Left lung (tissue), 4 donors: ENCODE measurements at regions not wholly inside any gene's neighbourhood (a gene's known extent, or its start where the extent isn't known, plus 50 kb on each side); places are given as distances from the start of the nearest gene placed in this dataset.

Experiments
- ATAC-seq: fragments of 200-7000 bp; cut with Tn5 transposase; one replicate; pipeline ENCODE4 v1.9.1; 2020; ENCODE audit warnings: moderate library complexity
- DNase-seq, 4 donors: peaks; one replicate each; pipeline ENCODE4 v3.0.0-alpha.2; 2013 to 2020
- H3K27ac ChIP-seq, 2 donors: fragments of 200-600 bp; sonication (generic) in 1 of 2; one replicate each; pipeline versions ENCODE4 v1.5.0 to v1.8.0; 2020 to 2021
- H3K27me3 ChIP-seq, 2 donors: fragments of 200-600 bp; sonication (generic) in 1 of 2; one replicate each; pipeline versions ENCODE4 v1.5.0 to v1.8.0; 2020 to 2021
- H3K36me3 ChIP-seq, 2 donors: fragments of 200-600 bp; sonication (generic) in 1 of 2; one replicate each; pipeline versions ENCODE4 v1.5.0 to v1.8.0; 2020 to 2021
- H3K4me1 ChIP-seq, 2 donors: fragments of 200-600 bp; one replicate each; pipeline ENCODE4 v1.8.0; 2021
- H3K4me3 ChIP-seq, 2 donors: fragments of 200-600 bp; sonication (generic) in 1 of 2; one replicate each; pipeline versions ENCODE4 v1.5.0 to v1.8.0; 2020 to 2021; ENCODE audit warnings: mild to moderate bottlenecking in 1 of 2
- H3K9me3 ChIP-seq, 2 donors: fragments of 200-600 bp; sonication (generic) in 1 of 2; one replicate each; pipeline versions ENCODE4 v1.5.0 to v1.8.0; 2020 to 2021
- intact Hi-C, 2 donors: fragments of 100-400 bp; cut with DNase I; formaldehyde crosslinking; loops; one replicate each; pipeline versions ENCODE4 v1.11.2 to v1.14.2; 2022
- TF ChIP-seq, protein P1 (sequence below), 2 donors: fragments of 200-600 bp; sonication (generic) in 1 of 2; IDR thresholded peaks; one replicate each; pipeline versions ENCODE4 v1.5.0 to v1.8.0; 2021; ENCODE audit warnings: antibody characterized with exemption in 2 of 2
- donor health status: DM: no; HTN: yes; CAD: no.
- donor health status: DM: no; HTN: no; CAD: no.

DNA sequence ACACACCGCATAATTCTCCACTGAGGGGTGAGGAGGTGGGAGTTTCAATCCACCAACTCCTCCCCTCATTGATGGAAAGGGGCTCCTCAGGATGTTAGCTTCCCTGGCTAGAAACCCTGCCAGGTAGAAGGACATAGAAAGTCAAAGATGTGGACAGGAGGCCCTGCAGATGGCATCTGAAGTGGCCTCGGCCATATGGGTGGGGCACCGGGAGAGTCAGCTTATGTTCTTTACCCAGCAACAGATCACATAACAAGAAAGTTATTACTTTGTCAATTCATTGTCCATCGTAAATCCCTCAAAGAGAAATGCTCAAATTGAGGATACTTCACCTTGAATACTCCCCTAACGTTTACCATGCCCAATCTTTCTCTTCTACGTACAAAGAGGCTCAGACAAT is 97.3 kb upstream of the ARHGEF3 start:
- Histone ChIP-seq H3K4me1 (no peaks in the 10 kb centered on the region), H3K36me3 (no peaks in the 10 kb centered on the region), H3K9me3 (no peaks in the 10 kb centered on the region), H3K27me3 (no peaks in the 10 kb centered on the region), H3K4me3 (no peak overlapping the region), H3K27ac (peak overlapping the region in 1 of 2 donors; percentile 6)
- TF ChIP-seq, protein P1, sequence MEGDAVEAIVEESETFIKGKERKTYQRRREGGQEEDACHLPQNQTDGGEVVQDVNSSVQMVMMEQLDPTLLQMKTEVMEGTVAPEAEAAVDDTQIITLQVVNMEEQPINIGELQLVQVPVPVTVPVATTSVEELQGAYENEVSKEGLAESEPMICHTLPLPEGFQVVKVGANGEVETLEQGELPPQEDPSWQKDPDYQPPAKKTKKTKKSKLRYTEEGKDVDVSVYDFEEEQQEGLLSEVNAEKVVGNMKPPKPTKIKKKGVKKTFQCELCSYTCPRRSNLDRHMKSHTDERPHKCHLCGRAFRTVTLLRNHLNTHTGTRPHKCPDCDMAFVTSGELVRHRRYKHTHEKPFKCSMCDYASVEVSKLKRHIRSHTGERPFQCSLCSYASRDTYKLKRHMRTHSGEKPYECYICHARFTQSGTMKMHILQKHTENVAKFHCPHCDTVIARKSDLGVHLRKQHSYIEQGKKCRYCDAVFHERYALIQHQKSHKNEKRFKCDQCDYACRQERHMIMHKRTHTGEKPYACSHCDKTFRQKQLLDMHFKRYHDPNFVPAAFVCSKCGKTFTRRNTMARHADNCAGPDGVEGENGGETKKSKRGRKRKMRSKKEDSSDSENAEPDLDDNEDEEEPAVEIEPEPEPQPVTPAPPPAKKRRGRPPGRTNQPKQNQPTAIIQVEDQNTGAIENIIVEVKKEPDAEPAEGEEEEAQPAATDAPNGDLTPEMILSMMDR (IDR thresholded peaks at IDR 0.05), result no peak
- DNase-seq (no peak), ATAC-seq (no peak)
- intact Hi-C loops, result no loop called here

DNA sequence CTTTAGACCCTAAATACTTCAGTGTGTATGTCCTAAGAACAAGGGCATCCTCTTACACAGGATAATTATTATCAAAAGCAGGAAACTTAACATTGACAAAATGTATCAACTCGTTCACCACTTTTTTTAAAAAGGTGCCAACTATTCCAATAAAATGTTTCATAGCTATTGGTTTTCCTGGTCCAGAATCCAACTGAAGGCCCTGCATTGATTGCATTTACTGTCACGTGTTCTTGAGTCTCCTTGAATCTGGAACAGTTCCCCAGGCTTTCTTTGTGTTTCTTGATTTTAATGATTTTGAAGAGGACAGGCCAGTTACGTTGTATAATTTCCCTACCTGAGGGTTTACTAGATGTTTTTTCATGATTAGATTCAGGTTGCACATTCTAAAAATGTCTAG is 94.6 kb upstream of the ARHGEF3 start:
- TF ChIP-seq, protein P1 (IDR thresholded peaks at IDR 0.05), result no peak
- no peaks in the 10 kb centered on the region for H3K9me3 ChIP-seq
- no peak for ATAC-seq
- intact Hi-C loops, result no loop called here
- no peaks in the 10 kb centered on the region for H3K4me1 ChIP-seq
- no peak for DNase-seq
- H3K27ac ChIP-seq, result no peak overlapping the region
- no peaks in the 10 kb centered on the region for H3K36me3 ChIP-seq
- no peaks in the 10 kb centered on the region for H3K27me3 ChIP-seq
- H3K4me3 ChIP-seq, result no peak overlapping the region

DNA sequence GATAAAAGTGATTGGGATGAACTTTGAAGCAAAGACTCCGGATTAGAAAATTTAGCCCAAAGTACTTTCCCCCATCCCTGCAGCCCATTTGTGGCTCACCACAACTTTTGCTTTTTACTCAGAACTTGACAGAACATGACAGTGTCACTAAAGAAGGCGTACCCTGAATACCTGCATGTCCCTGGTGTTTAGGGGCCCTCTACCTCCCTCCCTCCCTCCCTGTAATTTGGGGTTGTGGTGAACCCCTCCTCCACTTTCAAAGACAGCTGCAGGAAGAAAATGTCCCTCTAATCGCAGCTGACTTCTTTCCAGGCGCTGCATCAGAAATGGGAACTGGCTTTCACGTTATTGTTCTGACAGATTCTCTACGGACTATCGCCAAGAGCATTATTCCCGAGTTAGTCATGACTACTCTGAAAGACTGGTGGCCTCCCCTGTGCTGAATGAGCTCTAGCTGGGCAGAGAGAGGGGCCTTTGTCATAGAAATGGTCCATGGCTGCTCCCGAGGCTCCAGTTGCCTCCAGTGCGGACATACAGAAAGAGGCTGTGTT is 93.2 kb upstream of the ARHGEF3 start:
- intact Hi-C loops, result no loop called here
- DNase-seq (no peak), ATAC-seq (peak; percentile 35)
- no peaks in the 10 kb centered on the region for H3K9me3 ChIP-seq
- H3K27me3 ChIP-seq, result no peaks in the 10 kb centered on the region
- no peaks in the 10 kb centered on the region for H3K36me3 ChIP-seq
- no peak overlapping the region for H3K4me3 ChIP-seq
- no peaks in the 10 kb centered on the region for H3K4me1 ChIP-seq
- TF ChIP-seq, protein P1 (IDR thresholded peaks at IDR 0.05), result no peak
- H3K27ac ChIP-seq, result no peak overlapping the region

DNA sequence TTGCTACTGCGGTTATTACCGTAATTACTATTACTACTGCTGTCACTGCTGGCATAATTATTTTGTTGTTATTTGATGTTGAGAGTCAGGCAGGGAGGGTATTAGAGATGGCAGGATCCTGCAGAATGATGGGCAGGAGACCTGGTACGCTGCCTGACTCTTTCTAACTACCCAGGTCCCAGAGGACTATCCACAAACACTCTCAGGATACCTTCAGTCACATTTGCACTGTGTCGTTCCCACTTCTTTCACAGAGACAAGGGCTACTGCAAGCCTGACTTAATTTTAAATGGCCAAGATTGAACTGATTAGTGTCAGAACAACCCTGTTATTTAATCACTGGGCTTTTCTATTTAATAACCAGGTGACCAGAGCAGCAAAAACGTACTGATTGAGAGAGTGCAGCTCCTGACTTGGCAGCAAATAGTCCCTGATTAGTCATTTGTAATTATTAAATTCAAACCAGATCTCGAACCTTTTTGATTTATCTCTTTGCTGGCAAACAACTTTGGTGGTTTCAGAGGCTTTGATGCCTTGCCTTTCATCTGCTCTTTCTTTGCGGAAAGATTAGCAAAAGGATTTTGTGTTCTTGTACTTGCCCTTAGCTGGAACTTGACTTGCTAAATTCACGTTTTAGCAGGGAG is 88.8 kb upstream of the ARHGEF3 start:
- Histone ChIP-seq H3K4me1 (peaks cover 0 to 10% of the 10 kb centered on the region in 2 donors), H3K27me3 (no peaks in the 10 kb centered on the region), H3K4me3 (no peak overlapping the region), H3K27ac (no peak overlapping the region), H3K9me3 (no peaks in the 10 kb centered on the region), H3K36me3 (no peaks in the 10 kb centered on the region)
- DNase-seq (no peak), ATAC-seq (no peak)
- intact Hi-C loops, result no loop called here
- TF ChIP-seq, protein P1 (IDR thresholded peaks at IDR 0.05), result no peak

DNA sequence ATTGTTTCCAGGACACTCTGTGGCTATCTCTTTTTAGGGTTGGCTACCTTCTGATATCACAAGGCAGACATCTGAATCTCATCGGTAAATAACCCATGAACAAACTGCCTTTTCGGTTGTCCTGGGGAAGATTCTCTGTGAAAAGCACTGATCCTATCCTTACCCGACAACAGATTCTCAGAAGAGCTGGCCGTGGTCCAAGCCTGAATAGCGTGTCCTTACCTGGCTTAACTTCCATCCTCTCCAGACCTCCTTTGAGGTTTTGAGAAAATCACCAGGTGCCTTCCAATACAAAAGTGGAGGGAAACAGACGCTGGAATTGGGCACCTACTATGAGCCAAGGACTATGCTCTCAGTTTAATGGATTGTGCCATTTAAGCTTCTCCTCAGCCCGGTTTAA is 87.4 kb upstream of the ARHGEF3 start:
- Histone ChIP-seq H3K4me1 (peaks cover 0 to 10% of the 10 kb centered on the region in 2 donors), H3K36me3 (no peaks in the 10 kb centered on the region), H3K9me3 (no peaks in the 10 kb centered on the region), H3K27ac (no peak overlapping the region), H3K4me3 (no peak overlapping the region), H3K27me3 (no peaks in the 10 kb centered on the region)
- intact Hi-C loops, result no loop called here
- TF ChIP-seq, protein P1 (IDR thresholded peaks at IDR 0.05), result no peak
- DNase-seq, result no peak
- ATAC-seq, result no peak
